ENCODE measurements at regions not wholly inside any gene's neighbourhood (a gene's known extent, or its start where the extent isn't known, plus 50 kb on each side); places are given as distances from the start of the nearest gene placed in this dataset.

- Histone ChIP-seq H3K36me3 (ENCODE audit: insufficient read depth, low read length) (no peaks in the 10 kb centered on the region), H3K4me3 (ENCODE audit: low read length) (no peak overlapping the region), H3K4me1 (ENCODE audit: control insufficient read depth, insufficient read depth, low read length) (peaks cover 6% of the 10 kb centered on the region), H3K4me2 (ENCODE audit: low read length) (no peak overlapping the region), H3K27me3 (ENCODE audit: control insufficient read depth, insufficient read depth, low read length) (no peaks in the 10 kb centered on the region), H3K9ac (ENCODE audit: low read depth, low read length) (no peak overlapping the region), H3K9me3 (replicated peaks; ENCODE audit: low read length) (no peaks in the 10 kb centered on the region)
These were observed 136.5 kb upstream of the CPSF6 start for GRCh38 chr12:69102856-69103255.

DNA sequence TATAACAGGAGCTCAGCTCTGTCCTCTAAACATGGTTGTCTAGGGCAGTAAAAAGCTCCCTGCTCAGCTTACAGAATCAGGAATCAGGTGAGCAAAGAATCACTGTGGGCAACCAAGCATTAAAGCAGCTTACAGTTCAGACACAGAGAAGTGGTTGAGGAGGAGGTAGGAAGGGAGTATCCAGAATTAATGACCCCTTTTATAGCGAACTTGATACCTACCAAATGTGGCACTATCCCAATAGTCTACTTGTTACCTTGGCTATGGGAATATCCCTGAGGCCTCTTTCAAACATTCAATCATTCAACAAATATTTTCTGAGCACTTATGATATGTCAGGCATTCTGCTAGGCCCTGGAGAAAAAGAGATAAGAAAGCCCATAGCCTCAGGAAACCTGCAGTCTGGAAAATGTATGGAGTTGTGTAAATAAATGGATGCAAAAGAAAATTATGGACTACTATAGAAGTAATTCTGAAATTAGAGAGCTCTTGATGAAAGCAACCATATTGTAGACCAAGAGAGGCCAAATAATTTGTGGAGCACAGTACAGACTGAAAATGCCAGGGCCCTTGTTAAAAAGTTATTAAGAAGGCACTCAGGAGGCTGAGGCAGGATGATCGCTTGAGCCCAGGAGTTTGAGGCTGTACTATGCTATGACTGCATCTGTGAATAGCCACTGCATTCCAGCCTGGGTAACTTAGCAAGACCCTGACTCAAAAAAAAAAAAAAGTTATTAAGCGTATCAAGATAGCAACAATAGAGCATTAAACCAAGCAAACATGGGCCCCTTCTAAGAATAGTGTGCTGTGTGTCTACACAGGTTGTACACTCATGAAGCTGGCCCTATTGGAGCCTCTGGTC lies 134.0 kb upstream of the CPSF6 start:
- H3K4me2 ChIP-seq (ENCODE audit: low read length): no peak overlapping the region
- no peak overlapping the region for H3K9ac ChIP-seq (ENCODE audit: low read depth, low read length)
- H3K9me3 ChIP-seq (replicated peaks; ENCODE audit: low read length): no peaks in the 10 kb centered on the region
- no peak overlapping the region for H3K4me3 ChIP-seq (ENCODE audit: low read length)
- no peaks in the 10 kb centered on the region for H3K36me3 ChIP-seq (ENCODE audit: insufficient read depth, low read length)
- no peaks in the 10 kb centered on the region for H3K27me3 ChIP-seq (ENCODE audit: control insufficient read depth, insufficient read depth, low read length)
- H3K4me1 ChIP-seq (ENCODE audit: control insufficient read depth, insufficient read depth, low read length): peaks cover 6% of the 10 kb centered on the region

GRCh38 chr12:69106482-69107118 lies 132.8 kb upstream of the CPSF6 start:
- Histone ChIP-seq H3K27me3 (ENCODE audit: control insufficient read depth, insufficient read depth, low read length) (peaks cover 5% of the 10 kb centered on the region), H3K36me3 (ENCODE audit: insufficient read depth, low read length) (no peaks in the 10 kb centered on the region), H3K4me2 (ENCODE audit: low read length) (no peak overlapping the region), H3K9ac (ENCODE audit: low read depth, low read length) (no peak overlapping the region), H3K4me3 (ENCODE audit: low read length) (no peak overlapping the region), H3K4me1 (ENCODE audit: control insufficient read depth, insufficient read depth, low read length) (peaks cover 2% of the 10 kb centered on the region), H3K9me3 (replicated peaks; ENCODE audit: low read length) (no peaks in the 10 kb centered on the region)

DNA sequence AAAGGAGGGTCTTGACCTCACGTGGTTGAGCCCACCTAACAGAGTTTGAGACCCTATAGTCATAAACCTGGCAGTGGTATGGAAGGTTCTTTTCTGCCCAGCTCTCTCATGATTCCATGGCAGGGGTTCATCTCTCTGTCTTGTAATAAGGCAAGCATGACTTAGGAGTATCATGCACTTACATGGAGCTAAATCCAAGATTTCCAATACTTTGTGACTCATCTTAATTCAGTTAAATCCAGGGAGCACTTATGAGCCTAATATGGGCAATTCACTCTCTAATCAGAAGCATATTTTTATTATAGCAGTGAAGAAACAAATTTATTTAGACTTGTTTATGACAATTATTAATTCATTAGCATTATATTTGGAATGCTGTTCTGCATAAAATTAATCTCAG lies 131.8 kb upstream of the CPSF6 start:
- no peak overlapping the region for H3K9ac ChIP-seq (ENCODE audit: low read depth, low read length)
- H3K4me1 ChIP-seq (ENCODE audit: control insufficient read depth, insufficient read depth, low read length): no peaks in the 10 kb centered on the region

DNA sequence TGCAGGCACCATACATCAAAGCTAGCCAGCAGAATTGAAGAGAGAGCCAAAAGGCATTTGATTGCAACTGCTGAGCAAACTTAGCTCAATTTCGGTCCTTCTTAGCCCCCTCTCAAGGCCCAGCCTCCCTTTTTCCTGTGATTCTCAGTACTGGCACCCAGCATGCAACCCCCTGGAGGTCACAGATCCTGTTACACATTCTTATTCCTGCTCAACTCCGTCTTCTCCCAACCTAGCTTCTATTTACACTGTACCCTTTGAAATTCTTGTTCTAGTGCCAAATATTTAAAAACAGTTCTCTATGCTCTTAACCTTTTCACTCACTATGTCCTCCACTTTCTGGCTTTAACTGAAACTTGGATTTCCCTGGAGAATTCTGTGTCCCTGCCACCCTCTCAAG lies 131.3 kb upstream of the CPSF6 start:
- Histone ChIP-seq H3K9me3 (replicated peaks; ENCODE audit: low read length) (no peaks in the 10 kb centered on the region), H3K27me3 (ENCODE audit: control insufficient read depth, insufficient read depth, low read length) (peaks cover 15% of the 10 kb centered on the region), H3K4me3 (ENCODE audit: low read length) (no peak overlapping the region), H3K9ac (ENCODE audit: low read depth, low read length) (no peak overlapping the region), H3K36me3 (ENCODE audit: insufficient read depth, low read length) (no peaks in the 10 kb centered on the region), H3K4me2 (ENCODE audit: low read length) (no peak overlapping the region), H3K4me1 (ENCODE audit: control insufficient read depth, insufficient read depth, low read length) (no peaks in the 10 kb centered on the region)

More for the DNA sequence above, 131.8 kb upstream of the CPSF6 start:
- Histone ChIP-seq H3K4me3 (ENCODE audit: low read length) (no peak overlapping the region), H3K27me3 (ENCODE audit: control insufficient read depth, insufficient read depth, low read length) (peaks cover 14% of the 10 kb centered on the region), H3K9me3 (replicated peaks; ENCODE audit: low read length) (no peaks in the 10 kb centered on the region), H3K4me2 (ENCODE audit: low read length) (no peak overlapping the region), H3K36me3 (ENCODE audit: insufficient read depth, low read length) (no peaks in the 10 kb centered on the region)

DNA sequence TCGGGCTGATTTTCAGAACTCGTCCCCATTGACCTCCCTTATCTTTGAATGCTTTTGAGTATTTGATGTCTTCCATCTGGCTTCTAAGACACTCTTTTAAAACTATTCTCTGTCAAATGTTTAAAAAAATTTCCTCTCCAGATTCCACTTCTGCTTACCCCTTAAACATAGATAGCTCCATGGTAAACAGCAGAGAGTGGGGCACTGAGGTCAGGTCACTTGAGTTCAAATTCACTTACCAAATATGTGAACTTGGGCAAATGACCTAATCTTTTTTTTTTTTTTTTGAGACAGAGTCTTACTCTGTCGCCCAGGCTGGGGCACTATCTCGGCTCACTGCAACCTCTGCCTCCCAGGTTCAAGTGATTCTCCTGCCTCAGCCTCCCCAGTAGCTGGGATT lies 126.8 kb upstream of the CPSF6 start:
- Histone ChIP-seq H3K9ac (ENCODE audit: low read depth, low read length) (no peak overlapping the region), H3K4me3 (ENCODE audit: low read length) (no peak overlapping the region), H3K36me3 (ENCODE audit: insufficient read depth, low read length) (no peaks in the 10 kb centered on the region), H3K27me3 (ENCODE audit: control insufficient read depth, insufficient read depth, low read length) (peaks cover 18% of the 10 kb centered on the region), H3K4me1 (ENCODE audit: control insufficient read depth, insufficient read depth, low read length) (no peaks in the 10 kb centered on the region), H3K9me3 (replicated peaks; ENCODE audit: low read length) (no peaks in the 10 kb centered on the region), H3K4me2 (ENCODE audit: low read length) (no peak overlapping the region)

DNA sequence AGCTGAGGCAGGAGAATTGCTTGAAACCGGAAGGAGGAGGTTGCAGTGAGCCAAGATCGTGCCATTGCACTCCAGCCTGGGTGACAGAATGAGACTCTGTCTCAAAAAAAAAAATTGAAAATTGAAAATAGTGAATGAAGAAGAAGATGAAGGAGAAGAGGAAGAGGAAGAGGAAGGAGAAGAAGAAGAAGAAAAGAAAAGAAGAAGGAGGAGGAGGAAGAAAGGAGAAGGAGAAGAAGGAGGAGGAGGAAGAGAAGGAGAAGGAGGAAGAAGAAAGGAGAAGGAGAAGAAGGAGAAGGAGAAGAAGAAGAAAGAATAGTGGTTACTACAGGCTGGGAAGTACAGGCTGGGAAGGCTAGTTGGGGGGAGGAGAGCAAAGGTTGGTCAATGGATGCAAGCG lies 124.3 kb upstream of the CPSF6 start:
- H3K27me3 ChIP-seq (ENCODE audit: control insufficient read depth, insufficient read depth, low read length): peaks cover 30% of the 10 kb centered on the region
- H3K9me3 ChIP-seq (replicated peaks; ENCODE audit: low read length): no peaks in the 10 kb centered on the region
- no peaks in the 10 kb centered on the region for H3K4me1 ChIP-seq (ENCODE audit: control insufficient read depth, insufficient read depth, low read length)
- no peak overlapping the region for H3K4me2 ChIP-seq (ENCODE audit: low read length)
- H3K9ac ChIP-seq (ENCODE audit: low read depth, low read length): no peak overlapping the region
- H3K36me3 ChIP-seq (ENCODE audit: insufficient read depth, low read length): no peaks in the 10 kb centered on the region
- no peak overlapping the region for H3K4me3 ChIP-seq (ENCODE audit: low read length)

GRCh38 chr12:69115951-69116350 lies 123.4 kb upstream of the CPSF6 start:
- no peaks in the 10 kb centered on the region for H3K4me1 ChIP-seq (ENCODE audit: control insufficient read depth, insufficient read depth, low read length)
- peaks cover 31% of the 10 kb centered on the region for H3K27me3 ChIP-seq (ENCODE audit: control insufficient read depth, insufficient read depth, low read length)
- H3K36me3 ChIP-seq (ENCODE audit: insufficient read depth, low read length): no peaks in the 10 kb centered on the region
- no peaks in the 10 kb centered on the region for H3K9me3 ChIP-seq (replicated peaks; ENCODE audit: low read length)
- H3K9ac ChIP-seq (ENCODE audit: low read depth, low read length): no peak overlapping the region
- H3K4me2 ChIP-seq (ENCODE audit: low read length): no peak overlapping the region
- H3K4me3 ChIP-seq (ENCODE audit: low read length): no peak overlapping the region

DNA sequence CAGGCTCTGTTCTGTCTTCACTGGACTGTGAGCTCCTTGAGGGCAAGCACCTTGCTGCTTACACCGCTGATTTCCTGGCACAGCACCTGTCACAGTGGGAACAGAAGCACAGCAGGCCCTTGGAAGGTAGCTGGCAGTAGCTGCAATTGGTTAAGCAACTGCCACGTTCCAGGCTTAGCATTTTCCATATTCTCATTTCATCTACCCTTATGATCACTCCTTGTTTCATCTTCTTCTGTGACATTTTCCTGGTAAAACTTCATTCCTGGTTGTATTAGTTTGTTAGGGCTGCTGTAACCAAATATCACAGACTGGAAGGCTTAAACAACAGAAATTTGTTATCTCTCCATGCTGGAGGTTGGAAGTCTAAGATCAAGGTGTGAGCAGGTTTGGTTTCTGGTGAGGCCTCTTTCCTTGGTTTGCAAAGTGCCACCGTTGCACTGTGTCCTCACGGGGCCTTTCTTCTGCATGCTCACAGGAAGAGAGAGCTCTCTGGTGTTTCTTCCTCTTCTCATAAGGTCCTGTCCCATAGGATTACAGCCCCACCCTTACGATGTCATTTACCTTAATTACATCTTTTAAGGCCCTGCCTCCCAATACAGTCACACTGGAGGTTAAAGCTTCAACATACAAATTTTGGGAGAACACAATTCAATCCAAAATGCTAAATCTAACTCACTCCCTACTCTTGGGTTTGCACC lies 121.7 kb upstream of the CPSF6 start:
- no peak overlapping the region for H3K4me2 ChIP-seq (ENCODE audit: low read length)
- H3K9me3 ChIP-seq (replicated peaks; ENCODE audit: low read length): no peaks in the 10 kb centered on the region
- peaks cover 16% of the 10 kb centered on the region for H3K27me3 ChIP-seq (ENCODE audit: control insufficient read depth, insufficient read depth, low read length)
- H3K4me3 ChIP-seq (ENCODE audit: low read length): no peak overlapping the region
- H3K9ac ChIP-seq (ENCODE audit: low read depth, low read length): no peak overlapping the region
- no peaks in the 10 kb centered on the region for H3K4me1 ChIP-seq (ENCODE audit: control insufficient read depth, insufficient read depth, low read length)
- H3K36me3 ChIP-seq (ENCODE audit: insufficient read depth, low read length): no peaks in the 10 kb centered on the region

- Histone ChIP-seq H3K27me3 (ENCODE audit: control insufficient read depth, insufficient read depth, low read length) (peaks cover 16% of the 10 kb centered on the region), H3K4me2 (ENCODE audit: low read length) (no peak overlapping the region), H3K9ac (ENCODE audit: low read depth, low read length) (no peak overlapping the region), H3K4me1 (ENCODE audit: control insufficient read depth, insufficient read depth, low read length) (no peaks in the 10 kb centered on the region), H3K36me3 (ENCODE audit: insufficient read depth, low read length) (no peaks in the 10 kb centered on the region), H3K4me3 (ENCODE audit: low read length) (no peak overlapping the region), H3K9me3 (replicated peaks; ENCODE audit: low read length) (no peaks in the 10 kb centered on the region)
These were observed 120.9 kb upstream of the CPSF6 start for GRCh38 chr12:69118516-69118915.

DNA sequence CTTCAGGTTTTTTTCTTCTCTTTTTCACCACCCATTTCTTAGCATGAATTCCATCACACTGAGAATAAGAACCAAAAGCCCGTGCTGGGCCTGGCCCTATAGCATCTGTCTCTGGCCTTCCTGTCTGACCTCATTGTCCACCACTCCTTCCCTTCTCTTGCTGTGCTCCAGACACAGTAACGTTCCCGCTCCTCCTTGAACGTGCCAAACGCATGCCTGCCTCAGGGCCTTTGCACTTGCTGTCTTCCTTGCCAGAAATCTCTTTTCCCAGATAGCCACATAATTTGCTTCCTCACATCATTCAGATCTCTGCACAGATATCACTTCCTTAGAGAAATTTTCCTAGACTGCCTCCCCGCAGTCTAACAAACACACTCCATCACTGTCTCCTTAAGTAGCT lies 119.6 kb upstream of the CPSF6 start:
- H3K36me3 ChIP-seq (ENCODE audit: insufficient read depth, low read length): no peaks in the 10 kb centered on the region
- peaks cover 18% of the 10 kb centered on the region for H3K27me3 ChIP-seq (ENCODE audit: control insufficient read depth, insufficient read depth, low read length)
- H3K4me1 ChIP-seq (ENCODE audit: control insufficient read depth, insufficient read depth, low read length): no peaks in the 10 kb centered on the region
- H3K4me3 ChIP-seq (ENCODE audit: low read length): no peak overlapping the region
- no peak overlapping the region for H3K4me2 ChIP-seq (ENCODE audit: low read length)
- no peak overlapping the region for H3K9ac ChIP-seq (ENCODE audit: low read depth, low read length)
- H3K9me3 ChIP-seq (replicated peaks; ENCODE audit: low read length): no peaks in the 10 kb centered on the region

All from skeletal muscle satellite cell (primary cell).